Right lobe of liver (tissue), 4 donors: ENCODE measurements at regions not wholly inside any gene's neighbourhood (a gene's known extent, or its start where the extent isn't known, plus 50 kb on each side); places are given as distances from the start of the nearest gene placed in this dataset.

Source experiments
- CTCF ChIP-seq, 4 donors: fragments of 200-600 bp in 3 of 4; fragments of 450-650 bp in 1 of 4; IDR thresholded peaks; one replicate each; pipeline versions ENCODE4 v1.5.1 to v1.8.0; 2016 to 2022; ENCODE audit warnings: antibody characterized with exemption in 4 of 4, mild to moderate bottlenecking in 2 of 4
- POLR2A ChIP-seq: fragments of 450-650 bp; IDR thresholded peaks from one replicate; pipeline ENCODE4 v1.6.1; 2017; ENCODE audit warnings: antibody characterized with exemption, mild to moderate bottlenecking
- donor health status: DM: no; HTN: no; CAD: no.
- donor health status: DM: no; HTN: no; CAD: no.
- donor health status: DM: no; HTN: yes; CAD: no.

DNA sequence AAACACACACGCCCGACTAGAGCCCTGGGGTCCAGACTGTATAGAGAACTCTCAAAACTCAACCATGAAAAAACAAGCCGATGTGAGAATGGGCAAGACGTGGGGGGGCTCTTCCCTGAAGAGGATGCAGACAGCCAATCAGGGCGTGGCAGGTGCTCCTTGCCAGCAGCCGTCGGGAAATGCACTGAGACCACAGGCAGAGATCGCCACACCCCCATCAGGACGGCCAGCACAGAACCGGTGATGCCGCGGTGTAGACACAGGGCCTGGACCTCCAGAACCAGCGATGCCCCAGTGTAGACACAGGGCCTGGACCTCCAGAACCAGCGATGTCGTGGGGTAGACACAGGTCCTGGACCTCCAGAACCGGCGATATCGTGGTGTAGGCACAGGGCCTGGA is 169.2 kb downstream of the LAT start:
- TF ChIP-seq CTCF (IDR thresholded peaks at IDR 0.05): no peak
- no peak for TF ChIP-seq POLR2A
